H9 (cell line): ENCODE measurements at regions not wholly inside any gene's neighbourhood (a gene's known extent, or its start where the extent isn't known, plus 50 kb on each side); places are given as distances from the start of the nearest gene placed in this dataset.

Experiments used
- DNase-seq: peaks from one replicate; pipeline ENCODE4 v3.0.0-alpha.2; 2017
- H2AFZ ChIP-seq: one replicate; pipeline ENCODE4 v1.6.1; 2013; ENCODE audit warnings: mild to moderate bottlenecking, low read length, control low read depth, moderate library complexity
- H2AK5ac ChIP-seq: 2 replicates; pipeline ENCODE4 v1.6.1; 2013; ENCODE audit warnings: low read length, control low read depth, mixed read lengths; ENCODE audit not compliant: insufficient read length
- H2BK120ac ChIP-seq: one replicate; pipeline ENCODE4 v1.6.1; 2013; ENCODE audit warnings: low read depth, mild to moderate bottlenecking, low read length, control low read depth, inconsistent platforms; ENCODE audit not compliant: poor library complexity, severe bottlenecking
- H2BK12ac ChIP-seq: 2 replicates; pipeline ENCODE4 v1.6.1; 2013; ENCODE audit warnings: low read length, control low read depth, mixed read lengths, low read depth; ENCODE audit not compliant: insufficient read length
- H2BK15ac ChIP-seq: 2 replicates; pipeline ENCODE4 v1.6.1; 2013; ENCODE audit warnings: low read depth, low read length, control low read depth
- H2BK20ac ChIP-seq: one replicate; pipeline ENCODE4 v1.6.1; 2013; ENCODE audit warnings: low read depth, mild to moderate bottlenecking, low read length, control low read depth, inconsistent platforms; ENCODE audit not compliant: poor library complexity, severe bottlenecking
- H2BK5ac ChIP-seq: 2 replicates; pipeline ENCODE4 v1.6.1; 2013; ENCODE audit warnings: low read length, control low read depth, mixed read lengths; ENCODE audit not compliant: insufficient read length
- H3K14ac ChIP-seq: 2 replicates; pipeline ENCODE4 v1.6.1; 2013; ENCODE audit warnings: low read length, control low read depth; ENCODE audit not compliant: insufficient read depth
- H3K18ac ChIP-seq: 2 replicates; pipeline ENCODE4 v1.6.1; 2013; ENCODE audit warnings: low read depth, mild to moderate bottlenecking, mixed read lengths, low read length, control low read depth; ENCODE audit not compliant: insufficient read length
- H3K23ac ChIP-seq: 2 replicates; pipeline ENCODE4 v1.6.1; 2013; ENCODE audit warnings: low read length, control low read depth, mixed read lengths, low read depth; ENCODE audit not compliant: insufficient read length
- H3K23me2 ChIP-seq: 2 replicates; pipeline ENCODE4 v1.6.1; 2013; ENCODE audit warnings: low read depth, mild to moderate bottlenecking, mixed read lengths, low read length, control low read depth; ENCODE audit not compliant: insufficient read length, poor library complexity, severe bottlenecking
- H3K27ac ChIP-seq: 2 replicates; pipeline ENCODE4 v1.5.1; 2013; ENCODE audit warnings: low read length, control low read depth, mixed read lengths, low read depth; ENCODE audit not compliant: insufficient read length
- H3K27me3 ChIP-seq: 2 replicates; pipeline ENCODE4 v1.6.1; 2013; ENCODE audit warnings: low read length, control low read depth, inconsistent platforms; ENCODE audit not compliant: insufficient read depth
- H3K4ac ChIP-seq: 2 replicates; pipeline ENCODE4 v1.6.1; 2013; ENCODE audit warnings: low read depth, mild to moderate bottlenecking, control low read depth, inconsistent platforms, low read length, moderate library complexity
- H3K4me1 ChIP-seq: 2 replicates; pipeline ENCODE4 v1.6.1; 2013; ENCODE audit warnings: low read length, control low read depth, inconsistent platforms; ENCODE audit not compliant: insufficient read depth
- H3K4me2 ChIP-seq: 2 replicates; pipeline ENCODE4 v1.6.1; 2013; ENCODE audit warnings: low read length, control low read depth, mixed read lengths; ENCODE audit not compliant: insufficient read length, insufficient read depth
- H3K56ac ChIP-seq: 2 replicates; pipeline ENCODE4 v1.6.1; 2013; ENCODE audit warnings: low read depth, mild to moderate bottlenecking, mixed read lengths, low read length, control low read depth; ENCODE audit not compliant: insufficient read length
- H3K79me1 ChIP-seq: 2 replicates; pipeline ENCODE4 v1.6.1; 2013; ENCODE audit warnings: low read depth, mild to moderate bottlenecking, moderate library complexity, low read length, control low read depth, inconsistent platforms; ENCODE audit not compliant: insufficient read depth, poor library complexity, severe bottlenecking
- H3K79me2 ChIP-seq: 2 replicates; pipeline ENCODE4 v1.6.1; 2013; ENCODE audit warnings: low read length, control low read depth, inconsistent platforms; ENCODE audit not compliant: insufficient read depth
- H3K9ac ChIP-seq: 2 replicates; pipeline ENCODE4 v1.6.1; 2013; ENCODE audit warnings: low read length, control low read depth, mixed read lengths; ENCODE audit not compliant: insufficient read length; ENCODE audit errors: extremely low read depth
- H3K9me3 ChIP-seq: one replicate; pipeline ENCODE4 v1.6.1; 2013; ENCODE audit warnings: low read depth, low read length, inconsistent platforms; ENCODE audit not compliant: control insufficient read depth
- H3T11ph ChIP-seq: one replicate; pipeline ENCODE4 v1.6.1; 2013; ENCODE audit warnings: mild to moderate bottlenecking, low read length, control low read depth, inconsistent platforms
- H4K20me1 ChIP-seq: one replicate; pipeline ENCODE4 v1.6.1; 2013; ENCODE audit not compliant: control insufficient read depth, insufficient read length, insufficient read depth
- H4K5ac ChIP-seq: 2 replicates; pipeline ENCODE4 v1.6.1; 2013; ENCODE audit warnings: low read depth, mild to moderate bottlenecking, mixed read lengths, low read length, control low read depth; ENCODE audit not compliant: insufficient read length
- H4K8ac ChIP-seq: replicated peaks from 2 replicates; pipeline ENCODE4 v1.6.1; 2013; ENCODE audit warnings: low read length, control low read depth, mixed read lengths, low read depth; ENCODE audit not compliant: insufficient read length
- H4K91ac ChIP-seq: 2 replicates; pipeline ENCODE4 v1.6.1; 2013; ENCODE audit warnings: low read depth, mild to moderate bottlenecking, moderate library complexity, mixed read lengths, low read length, control low read depth; ENCODE audit not compliant: insufficient read length
- H3K27ac Mint-ChIP-seq, 3 experiments: 2 replicates in 2 of 3; 3 replicates in 1 of 3; pipeline ENCODE4 v1.8.0; 2020 to 2021; ENCODE audit warnings: mixed read lengths in 3 of 3, mild to moderate bottlenecking in 1 of 3, moderate library complexity in 1 of 3
- H3K27me3 Mint-ChIP-seq: 2 replicates; pipeline ENCODE4 v1.8.0; 2021; ENCODE audit warnings: low read depth, mild to moderate bottlenecking, moderate library complexity, mixed read lengths
- H3K36me3 Mint-ChIP-seq, 3 experiments: 2 replicates in 2 of 3; 3 replicates in 1 of 3; pipeline ENCODE4 v1.8.0; 2020 to 2021; ENCODE audit warnings: low read depth in 3 of 3, mixed read lengths in 3 of 3; ENCODE audit not compliant: insufficient read depth in 1 of 3
- H3K4me1 Mint-ChIP-seq, 2 experiments: 2 replicates each; pipeline ENCODE4 v1.8.0; 2020; ENCODE audit warnings: mixed read lengths in 2 of 2
- H3K4me3 Mint-ChIP-seq, 2 experiments: 2 replicates in 1 of 2; 3 replicates in 1 of 2; pipeline ENCODE4 v1.8.0; 2020 to 2021; ENCODE audit warnings: mild to moderate bottlenecking in 2 of 2, mixed read lengths in 2 of 2, moderate library complexity in 1 of 2
- H3K9me3 Mint-ChIP-seq, 2 experiments: 2 replicates in 1 of 2; 3 replicates in 1 of 2; pipeline ENCODE4 v1.8.0; 2020; ENCODE audit warnings: mild to moderate bottlenecking in 2 of 2, mixed read lengths in 2 of 2, moderate library complexity in 1 of 2
- CTCF ChIP-seq: fragments of 200-600 bp; sonication (generic); conservative IDR thresholded peaks from 3 replicates; pipeline ENCODE4 v1.8.0; 2021; ENCODE audit warnings: antibody characterized with exemption, mild to moderate bottlenecking
- WGBS: extraction: QIAGEN DNeasy Blood & Tissue Kit; methylation state at CpG from one replicate; pipeline ENCODE4 v1.1.7; 2013; ENCODE audit warnings: missing lambda C conversion rate, low lambda C conversion rate, mixed read lengths; ENCODE audit not compliant: insufficient read length; ENCODE audit errors: extremely low coverage; 5-methylcytosine and 5-hydroxymethylcytosine counted together

GRCh38 chr11:11081288-11081687 is 223.4 kb upstream of the ZBED5 start:
- no peak overlapping the region for H4K8ac ChIP-seq
- no peak overlapping the region for H3K4ac ChIP-seq
- no peak overlapping the region for H3K14ac ChIP-seq
- H3K79me1 ChIP-seq = no peaks in the 10 kb centered on the region
- no peak overlapping the region for H2BK120ac ChIP-seq
- no peaks in the 10 kb centered on the region for H4K20me1 ChIP-seq
- H3K23ac ChIP-seq = no peak overlapping the region
- H3K27me3 Mint-ChIP-seq = peaks cover 21% of the 10 kb centered on the region
- H3K27ac ChIP-seq = no peak overlapping the region
- H3K23me2 ChIP-seq = no peaks in the 10 kb centered on the region
- no peak overlapping the region for H3T11ph ChIP-seq
- no peaks in the 10 kb centered on the region for H3K9me3 ChIP-seq
- no peak overlapping the region for H4K5ac ChIP-seq
- no peak overlapping the region for H2AFZ ChIP-seq
- H3K56ac ChIP-seq = no peak overlapping the region
- WGBS = no CpG with 5 or more reads among the region's 4 CpGs
- no peak overlapping the region for H3K4me3 Mint-ChIP-seq
- no peak overlapping the region for H2BK5ac ChIP-seq
- H2BK15ac ChIP-seq = no peak overlapping the region
- H3K18ac ChIP-seq = no peak overlapping the region
- peaks cover 54 to 55% of the 10 kb centered on the region in 2 experiments for H3K4me1 Mint-ChIP-seq
- no peak overlapping the region for H3K27ac Mint-ChIP-seq
- DNase-seq = no peak
- H3K9me3 Mint-ChIP-seq = no peaks in the 10 kb centered on the region
- peaks cover 0 to 1% (median 0%) of the 10 kb centered on the region in 3 experiments; a peak in 1 of 7 replicates for H3K36me3 Mint-ChIP-seq
- no peak overlapping the region for H4K91ac ChIP-seq
- peaks cover 11% of the 10 kb centered on the region for H3K4me1 ChIP-seq
- no peaks in the 10 kb centered on the region for H3K79me2 ChIP-seq
- no peaks in the 10 kb centered on the region for H3K27me3 ChIP-seq
- no peak overlapping the region for H3K9ac ChIP-seq
- TF ChIP-seq CTCF = no peak
- no peak overlapping the region for H2BK12ac ChIP-seq
- H2BK20ac ChIP-seq = no peak overlapping the region
- H2AK5ac ChIP-seq = no peak overlapping the region
- H3K4me2 ChIP-seq = peak overlapping the region; percentile 20
